Stimulated activated CD8-positive, alpha-beta memory T cell treated with anti-CD3 and anti-CD28 coated beads, Interleukin-12 subunit alpha, Interleukin-12 subunit beta, amount 100 ng/mL, for 1 hour (primary cell): ENCODE measurements at regions not wholly inside any gene's neighbourhood (a gene's known extent, or its start where the extent isn't known, plus 50 kb on each side); places are given as distances from the start of the nearest gene placed in this dataset.

Source experiments
- DNase-seq: peaks from one replicate; pipeline ENCODE4 v3.0.0-alpha.2; 2020; ENCODE audit warnings: low read depth

DNA sequence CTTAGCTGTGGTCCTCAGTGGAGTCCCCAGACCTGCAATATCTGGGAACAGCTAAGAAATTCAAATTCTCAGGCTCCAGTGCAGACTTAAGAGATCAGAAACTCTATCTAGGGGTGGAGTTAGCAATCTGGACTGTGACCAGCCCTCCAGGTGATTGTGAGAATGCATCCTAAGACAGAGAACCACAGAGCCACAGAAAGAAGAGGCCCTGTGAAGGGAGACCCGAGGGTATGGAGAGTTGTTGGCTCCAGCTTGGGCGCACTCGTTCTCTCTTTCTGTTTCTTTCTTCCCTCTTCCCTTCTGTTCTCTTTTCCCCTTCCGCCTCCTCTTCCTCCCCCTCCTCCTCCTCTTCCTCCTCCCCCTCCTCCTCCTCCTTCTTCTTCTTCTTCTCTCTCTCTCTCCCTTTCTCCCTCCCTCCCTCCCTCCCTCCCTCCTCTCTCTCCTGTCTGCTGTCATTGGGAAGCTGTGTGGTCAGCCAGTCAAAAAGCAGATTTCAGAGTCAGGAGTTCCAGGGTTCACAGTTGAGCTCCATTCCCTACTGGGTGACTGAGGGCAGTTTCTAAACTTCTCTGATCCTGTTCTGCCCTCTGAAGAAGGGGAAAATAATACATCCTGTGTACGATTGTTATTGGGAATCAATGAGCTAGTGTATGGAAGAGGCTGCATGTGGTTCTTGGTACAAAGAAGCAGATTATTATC lies 62.1 kb upstream of the STEAP1B start:
- DNase-seq, result no peak

DNA sequence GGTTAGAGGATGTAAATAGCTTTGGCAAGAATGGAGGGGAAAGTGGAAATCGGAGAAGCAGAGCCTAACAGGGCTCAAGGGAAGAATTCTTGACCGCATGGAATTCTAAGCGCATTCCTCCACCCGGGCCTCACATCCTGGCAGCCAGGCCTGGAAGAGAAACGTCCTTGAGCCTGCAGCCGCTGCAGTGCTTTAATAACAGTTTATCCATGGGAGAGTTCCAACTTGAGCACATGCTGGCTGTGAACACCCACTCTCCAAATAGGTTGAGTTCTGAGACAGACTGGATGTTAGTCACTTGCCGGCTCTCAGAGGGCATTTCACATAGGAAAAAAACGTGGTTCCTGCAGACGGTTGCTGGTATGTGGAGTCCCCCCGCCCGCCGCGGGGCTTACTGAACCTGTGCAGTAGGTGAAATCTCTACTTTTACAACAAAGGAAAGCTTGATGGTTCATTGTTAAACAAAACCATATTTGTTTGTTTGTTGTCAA lies 61.4 kb upstream of the STEAP1B start:
- DNase-seq, result no peak

DNA sequence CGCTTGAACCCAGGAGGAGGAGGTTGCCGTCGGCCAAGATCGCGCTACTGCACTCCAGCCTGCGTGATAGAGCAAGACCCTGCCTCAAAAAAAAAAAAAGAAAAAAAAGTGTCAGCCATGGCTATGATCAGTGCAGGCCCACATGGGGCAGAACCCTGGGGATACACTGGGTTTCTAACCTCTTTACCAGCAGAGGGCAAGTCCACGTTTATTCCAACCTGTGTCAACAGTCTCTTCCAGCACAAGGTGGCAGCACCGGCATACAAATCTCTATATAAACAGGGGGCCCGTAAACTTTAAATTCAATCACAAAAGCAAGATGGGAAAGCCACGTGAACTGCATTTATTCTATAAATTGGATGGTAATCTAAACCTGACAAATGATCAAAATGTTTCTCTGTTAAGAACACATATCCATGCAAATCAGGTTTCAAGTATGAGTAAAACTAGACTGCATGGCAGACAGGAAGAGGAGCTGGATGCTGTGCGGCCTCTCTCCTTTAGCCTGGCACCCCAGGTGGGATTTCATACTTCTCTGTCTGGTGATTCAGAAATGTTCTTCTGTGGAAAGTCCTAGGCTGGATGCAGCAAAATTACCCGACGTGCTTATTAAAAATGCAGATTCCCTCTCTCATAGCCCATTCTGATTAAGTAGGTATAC lies 60.0 kb upstream of the STEAP1B start:
- DNase-seq, result peak; percentile 9

DNA sequence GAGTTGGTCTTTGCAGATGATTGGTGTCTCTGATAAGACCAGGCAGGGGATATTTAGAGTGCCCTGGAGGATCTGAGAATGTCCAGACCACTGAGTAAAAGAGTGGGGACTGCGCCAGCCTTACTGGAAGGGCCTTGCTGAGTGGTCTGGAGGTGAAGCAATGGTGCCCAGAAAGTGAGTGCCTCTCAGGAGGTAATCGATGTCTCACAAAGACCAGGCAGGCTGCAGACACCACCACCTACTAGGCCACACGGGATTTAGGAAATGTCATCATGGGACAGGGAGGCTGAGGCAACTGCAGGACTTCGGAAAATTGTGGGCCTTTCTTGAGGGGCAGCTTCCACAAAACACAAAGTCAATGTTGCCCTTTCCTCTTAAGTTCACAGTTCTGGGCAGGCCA lies 57.2 kb upstream of the STEAP1B start:
- no peak for DNase-seq

DNA sequence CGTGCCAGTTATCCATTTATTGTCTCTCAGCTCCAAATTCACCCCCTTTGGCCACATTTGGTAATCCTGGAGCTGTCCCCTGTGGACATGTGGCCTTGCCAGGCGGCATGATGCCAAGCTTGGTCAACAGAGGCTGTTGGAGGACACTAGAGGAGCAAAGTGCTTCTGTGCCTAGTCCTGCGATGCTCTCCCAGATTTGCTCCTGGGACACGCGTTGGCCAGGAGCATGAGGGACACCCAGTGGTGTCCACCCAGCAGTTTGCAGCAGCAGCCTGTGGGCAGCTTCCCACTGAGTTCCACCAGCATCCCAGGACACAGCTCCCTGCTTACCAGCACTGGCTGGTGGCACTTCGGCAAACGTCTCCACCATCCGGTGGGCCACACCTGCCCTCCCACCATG lies 55.5 kb upstream of the STEAP1B start:
- DNase-seq, result no peak

DNA sequence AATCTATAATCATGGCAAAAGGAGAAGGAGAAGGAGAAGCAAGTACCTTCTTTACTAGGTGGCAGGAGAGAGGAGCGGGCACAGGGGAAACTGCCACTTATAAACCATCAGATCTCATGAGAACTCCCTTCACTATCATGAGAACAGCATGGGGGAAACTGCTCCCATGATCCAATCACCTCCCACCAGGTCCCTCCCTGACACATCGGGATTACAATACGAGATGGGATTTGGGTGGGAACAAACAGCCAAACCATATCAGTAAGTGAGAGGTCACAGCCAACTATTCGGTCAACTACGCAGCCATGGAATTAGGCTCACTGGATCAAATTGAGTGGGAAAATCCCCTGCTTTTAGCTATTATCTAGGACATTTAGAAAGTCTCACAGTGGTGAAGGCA lies 54.2 kb upstream of the STEAP1B start:
- no peak for DNase-seq

DNA sequence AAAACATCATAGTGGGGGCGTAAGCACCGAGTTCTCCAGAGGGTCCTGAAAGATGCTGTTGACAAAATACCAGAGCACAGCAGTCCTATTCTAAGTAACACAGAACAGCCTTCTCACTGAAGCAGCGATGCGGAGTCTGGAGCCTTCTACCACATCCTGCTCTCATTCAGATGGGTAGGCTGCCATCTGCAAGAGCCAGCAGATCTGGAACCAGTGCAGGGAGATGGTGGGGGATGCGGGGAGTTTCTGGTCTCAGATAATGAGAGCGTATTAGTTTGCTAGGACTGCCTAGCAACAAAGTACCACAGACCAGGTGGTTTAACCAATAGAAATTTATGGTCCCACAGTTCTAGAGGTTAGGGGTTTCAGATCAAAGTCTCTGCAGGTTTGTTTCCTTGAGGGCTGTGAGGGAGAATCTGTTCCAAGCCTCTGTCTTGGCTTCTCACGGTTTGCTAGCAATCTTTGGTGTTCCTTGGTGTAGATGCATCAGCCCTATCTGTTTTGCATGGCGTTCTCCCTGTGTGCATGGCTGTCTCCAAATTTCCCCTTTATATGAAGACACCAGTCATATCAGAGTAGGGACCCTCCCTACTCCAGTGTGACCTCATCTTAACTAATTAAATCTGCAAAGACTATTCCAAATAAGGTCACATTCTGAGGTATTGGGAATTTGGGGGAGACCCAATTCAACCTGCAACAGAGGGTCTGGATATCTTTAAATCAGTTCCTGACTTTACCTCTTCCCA lies 52.0 kb upstream of the STEAP1B start:
- DNase-seq, result no peak

DNA sequence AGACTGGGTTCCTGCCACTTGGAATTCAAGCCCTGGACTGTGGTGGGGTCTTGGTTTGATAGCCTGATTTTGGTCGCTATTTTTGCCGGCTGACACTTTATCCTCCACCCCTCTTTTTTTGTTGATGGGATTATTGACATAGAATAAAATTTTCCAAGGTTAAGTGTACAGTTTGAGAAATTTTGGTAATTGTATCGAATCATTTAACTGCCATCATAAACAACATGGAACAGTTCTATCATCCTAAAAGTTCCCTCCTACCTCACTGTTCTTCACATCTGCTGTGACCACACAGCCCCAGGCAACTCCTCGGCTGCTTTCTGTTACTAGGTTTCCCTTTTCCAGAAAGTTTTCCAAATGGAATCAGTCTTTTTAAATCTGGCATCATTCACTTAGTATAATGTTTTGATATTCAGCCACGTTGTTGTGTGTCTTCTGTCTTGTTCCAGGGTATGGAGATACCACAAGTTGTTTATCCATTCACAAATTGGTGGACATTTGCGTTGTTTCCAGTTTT lies 50.6 kb upstream of the STEAP1B start:
- DNase-seq, result no peak

DNA sequence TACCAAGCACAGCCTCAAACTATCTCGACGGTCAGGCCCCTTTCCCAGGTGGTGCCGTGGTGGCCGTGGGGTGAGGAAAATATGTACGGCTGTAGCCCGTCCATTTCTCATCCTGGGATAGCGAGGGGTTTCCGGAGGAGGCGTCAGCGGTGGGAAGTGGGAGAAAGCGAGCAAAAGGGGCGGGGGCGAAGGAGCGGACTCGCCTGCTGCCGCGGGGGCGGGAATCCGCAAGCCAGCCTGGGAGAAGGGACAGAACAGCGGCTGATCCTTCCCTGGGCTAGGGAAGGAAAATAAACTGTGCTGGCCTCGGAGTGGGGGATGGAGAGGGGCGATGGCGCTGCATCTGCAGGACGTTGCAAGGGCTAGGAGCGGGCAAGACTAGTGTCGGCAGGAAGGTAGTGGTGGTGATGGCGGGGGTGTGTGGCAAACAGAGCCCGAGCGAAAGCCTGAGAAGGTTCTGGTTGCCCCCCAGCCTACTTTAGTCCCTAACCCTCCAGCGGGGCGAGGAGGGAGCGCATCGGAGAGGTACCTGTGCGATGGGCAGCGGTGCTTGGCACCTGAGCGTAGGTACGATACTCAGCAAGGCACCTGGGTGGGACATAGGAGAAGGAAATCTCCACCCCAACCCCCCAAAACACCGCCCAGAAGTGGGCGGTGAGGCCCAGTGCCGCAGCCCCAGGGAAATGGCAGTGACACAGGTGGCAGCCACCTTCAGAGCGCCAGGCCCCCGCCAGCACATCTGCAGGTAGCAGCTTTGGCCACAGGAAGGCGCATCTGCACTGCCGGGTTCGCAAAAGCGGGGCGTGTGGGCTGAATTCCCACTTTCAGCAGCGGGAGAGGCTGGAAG lies 49.9 kb upstream of the STEAP1B start:
- DNase-seq, result no peak
